ENCODE measurements at regions not wholly inside any gene's neighbourhood (a gene's known extent, or its start where the extent isn't known, plus 50 kb on each side); places are given as distances from the start of the nearest gene placed in this dataset.
"Not testable (repeated sequence)": the region's sequence is repeated elsewhere in the genome, so short reads cannot be mapped to it uniquely, and the experiment has no call there.

DNA sequence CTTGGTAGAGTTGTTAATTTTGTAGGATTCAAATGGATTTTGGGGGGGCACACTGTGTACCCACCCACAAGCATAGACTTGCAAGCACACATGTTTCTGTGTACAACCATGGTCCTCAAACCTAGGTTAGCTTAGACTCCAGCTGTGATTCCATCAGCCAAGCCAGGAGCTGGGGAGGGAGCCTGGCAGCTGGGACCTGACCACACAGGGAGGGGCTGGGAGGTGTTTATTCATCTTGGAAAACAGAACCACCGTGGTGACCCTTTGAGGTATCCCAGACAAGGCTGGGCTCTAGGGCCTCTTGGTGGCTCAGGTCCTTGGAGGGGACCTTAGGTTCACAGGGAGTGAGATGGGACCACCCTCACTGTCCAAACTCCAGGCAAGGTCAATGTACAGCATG is 410.3 kb downstream of the NEBL start:
- DNase-seq = no peak

GRCh38 chr10:20485554-20485953 is 411.6 kb downstream of the NEBL start:
- no peak for DNase-seq

GRCh38 chr10:20481054-20481453 is 416.1 kb downstream of the NEBL start:
- DNase-seq = no peak

GRCh38 chr10:20480575-20480974 is 416.5 kb downstream of the NEBL start:
- DNase-seq = not testable (repeated sequence)

- DNase-seq = no peak
Measured at GRCh38 chr10:20474064-20474463, 423.0 kb downstream of the NEBL start.

GRCh38 chr10:20473023-20473760 is 423.9 kb downstream of the NEBL start:
- DNase-seq = no peak

- peak; percentile 64 for DNase-seq
Measured at GRCh38 chr10:20466731-20467130, 430.4 kb downstream of the NEBL start.

DNA sequence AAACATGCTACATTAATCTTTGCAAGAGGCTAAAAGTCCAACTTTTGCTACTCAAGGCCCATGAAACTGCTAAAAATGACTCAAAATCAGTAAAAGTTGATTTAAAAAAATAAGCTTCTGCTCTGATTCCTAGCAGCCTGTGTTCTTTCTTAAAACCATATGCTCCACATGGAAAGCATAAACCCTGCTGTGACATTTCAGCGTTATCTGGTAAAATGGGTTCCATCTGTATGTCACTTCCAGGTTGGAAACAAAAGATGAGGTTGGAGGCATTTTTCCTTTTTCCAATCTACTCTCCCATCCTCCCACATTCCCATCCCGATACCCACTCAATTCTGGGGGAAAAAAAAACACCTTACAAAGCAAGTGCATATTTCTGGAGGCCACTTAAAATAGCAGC is 439.5 kb downstream of the NEBL start:
- no peak for DNase-seq

GRCh38 chr10:20455774-20456173 is 441.3 kb downstream of the NEBL start:
- DNase-seq = no peak

- no peak for DNase-seq
Measured at GRCh38 chr10:20454331-20454730, 442.8 kb downstream of the NEBL start.

- DNase-seq = no peak
Measured at GRCh38 chr10:20446561-20447193, 450.4 kb downstream of the NEBL start.

DNA sequence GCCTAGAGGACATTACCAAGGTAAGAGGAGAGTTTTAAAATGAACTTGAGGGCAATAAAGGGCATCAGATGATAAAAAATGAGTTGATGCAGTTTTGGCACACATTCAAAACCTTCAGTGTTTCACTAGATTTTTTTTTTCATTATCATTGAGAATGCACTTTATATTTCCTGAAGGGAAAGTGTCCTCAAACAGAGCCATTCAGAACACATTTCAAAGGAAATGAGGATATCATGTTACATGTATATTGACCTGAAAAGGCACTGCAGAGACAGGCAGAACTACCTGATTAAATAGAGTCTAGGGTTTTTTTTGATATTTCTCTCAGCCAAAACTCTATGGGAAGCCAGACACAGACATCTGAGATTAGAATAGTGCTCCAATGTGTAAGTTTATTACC is 454.0 kb downstream of the NEBL start:
- no peak for DNase-seq

DNA sequence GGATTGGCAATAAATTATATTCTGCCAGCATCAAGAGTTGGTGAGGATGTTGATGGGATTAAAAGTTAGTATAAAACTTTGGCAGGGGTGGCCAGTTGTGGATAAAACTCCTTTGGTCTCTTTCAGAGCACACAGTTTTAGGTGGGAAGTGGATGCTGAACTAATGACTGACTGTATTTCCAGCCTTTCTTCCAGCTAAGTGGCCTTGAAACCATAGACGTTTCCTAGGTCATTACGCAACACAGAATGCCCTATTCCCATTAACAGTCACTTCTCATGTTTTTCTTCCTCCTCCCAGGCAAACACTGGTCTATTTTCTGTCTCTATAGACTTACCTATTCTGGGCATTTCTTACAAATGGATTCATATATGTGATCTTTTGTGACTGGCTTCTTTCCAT is 467.4 kb downstream of the NEBL start:
- no peak for DNase-seq

DNA sequence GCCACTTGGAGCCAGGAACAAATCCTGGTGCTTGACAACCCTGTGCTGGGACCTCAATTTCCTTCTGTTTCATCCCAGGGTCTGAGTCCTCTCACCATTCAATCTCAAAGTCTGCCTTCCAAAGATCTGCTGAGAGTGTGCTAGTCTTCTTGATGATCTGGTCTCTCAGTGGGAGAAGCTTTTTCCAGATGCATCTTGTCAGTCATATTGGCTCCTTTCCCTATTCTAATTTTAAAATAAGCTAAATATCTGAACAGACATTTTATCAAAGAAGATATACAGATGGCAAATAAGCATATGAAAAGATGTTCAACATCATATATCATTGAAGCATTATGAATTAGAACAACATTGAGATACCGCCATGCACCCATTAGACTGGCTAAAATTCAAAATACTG is 469.3 kb downstream of the NEBL start:
- no peak for DNase-seq

GRCh38 chr10:20418286-20418685 is 478.8 kb downstream of the NEBL start:
- no peak for DNase-seq

- DNase-seq = no peak
Measured at GRCh38 chr10:20417791-20418190, 479.3 kb downstream of the NEBL start.

- DNase-seq = no peak
Measured at GRCh38 chr10:20415684-20416083, 481.4 kb downstream of the NEBL start.

DNA sequence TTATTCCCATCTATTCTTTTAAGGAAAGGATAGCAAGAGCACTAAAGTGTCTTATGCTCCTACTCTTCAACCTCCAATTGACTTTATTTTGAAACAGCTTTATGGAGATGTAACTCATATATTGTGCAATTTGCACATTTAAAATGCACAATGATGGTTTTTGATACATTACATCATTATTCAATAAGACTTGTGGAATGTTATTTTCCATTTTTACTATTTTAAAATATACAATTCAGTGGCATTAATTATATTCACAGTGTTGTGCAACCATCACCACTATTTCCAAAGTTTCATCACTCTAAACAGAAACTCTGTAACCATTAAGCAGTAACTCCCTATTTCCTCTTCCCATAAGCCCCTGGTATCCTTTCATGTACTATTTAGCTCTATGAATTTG is 489.8 kb downstream of the NEBL start:
- no peak for DNase-seq

DNA sequence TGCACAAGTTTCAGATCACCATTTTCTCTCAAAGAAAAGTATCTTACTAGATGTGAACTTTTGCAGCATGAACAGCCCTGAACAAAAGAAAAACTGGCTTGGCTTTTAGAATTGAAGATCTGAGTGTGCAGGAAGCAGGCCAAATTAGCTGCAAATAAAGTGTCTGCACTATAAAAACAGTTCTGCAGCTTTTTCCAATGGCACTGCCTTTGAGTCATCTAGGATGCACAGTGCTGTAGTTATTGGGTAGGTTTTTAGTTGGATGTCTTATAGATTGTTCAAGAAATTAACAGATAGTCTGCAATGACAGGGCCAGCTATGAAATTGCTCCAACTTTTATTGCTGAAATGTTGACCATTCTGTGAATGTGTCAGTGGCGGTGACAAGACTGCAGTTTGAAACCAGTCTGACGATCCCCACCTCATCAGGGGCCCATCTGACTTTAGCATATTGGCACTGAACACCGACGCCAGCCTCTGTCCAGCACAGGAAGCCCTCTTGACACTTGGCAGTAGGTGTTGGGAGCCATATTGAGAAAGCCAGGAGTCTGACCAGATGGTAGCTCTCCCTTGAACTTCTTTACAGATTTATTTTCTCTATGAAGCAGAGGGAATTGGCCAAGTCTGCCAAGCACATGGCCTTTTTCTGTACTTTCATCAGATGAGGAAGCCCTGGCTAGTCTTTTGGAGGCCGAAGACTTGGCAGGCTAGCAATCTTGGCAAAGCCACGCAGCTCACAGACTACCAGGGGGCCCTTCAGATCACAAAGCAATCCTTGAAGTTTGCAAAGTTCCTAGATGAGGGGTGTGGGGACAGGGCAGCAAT is 490.6 kb downstream of the NEBL start:
- DNase-seq = no peak

DNA sequence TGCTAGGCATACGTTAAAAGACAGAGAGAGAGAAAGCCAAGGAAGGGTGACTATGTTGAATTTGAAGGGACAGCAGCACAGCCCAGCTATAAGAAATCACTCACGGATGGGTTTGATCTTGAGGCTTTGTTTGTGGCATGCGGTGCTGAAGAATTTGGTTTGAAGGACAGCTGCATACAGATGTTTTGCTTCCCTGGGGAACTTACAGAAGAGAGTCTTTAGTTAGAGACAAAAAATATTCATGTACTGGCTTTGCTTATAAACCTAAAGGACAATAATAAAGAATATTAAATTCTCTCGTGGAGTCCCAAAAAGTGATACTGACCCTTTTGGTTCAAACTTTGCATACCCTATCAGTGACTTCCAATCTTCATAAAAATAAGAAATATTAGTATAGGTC is 491.4 kb downstream of the NEBL start:
- no peak for DNase-seq

DNA sequence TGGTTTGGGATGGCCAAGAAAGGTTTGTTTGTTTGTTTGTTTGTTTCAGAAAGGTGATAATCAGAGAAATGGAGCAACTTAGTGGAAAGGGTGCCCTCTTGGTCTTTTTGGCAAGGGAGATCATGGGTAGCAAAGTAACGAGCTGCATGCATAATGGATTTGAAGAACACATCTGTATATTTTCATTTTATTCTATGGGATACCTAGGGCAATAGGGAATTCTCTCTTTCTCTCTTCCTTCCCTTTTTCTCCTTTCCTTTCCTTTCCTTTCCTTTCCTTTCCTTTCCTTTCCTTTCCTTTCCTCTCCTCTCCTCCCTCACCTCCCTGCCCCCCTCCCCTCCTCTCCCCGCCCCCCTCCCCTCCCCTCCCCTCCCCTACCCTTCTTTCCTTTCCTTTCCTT is 492.1 kb downstream of the NEBL start:
- DNase-seq = no peak

- DNase-seq = no peak
Measured at GRCh38 chr10:20399772-20400171, 497.3 kb downstream of the NEBL start.

DNA sequence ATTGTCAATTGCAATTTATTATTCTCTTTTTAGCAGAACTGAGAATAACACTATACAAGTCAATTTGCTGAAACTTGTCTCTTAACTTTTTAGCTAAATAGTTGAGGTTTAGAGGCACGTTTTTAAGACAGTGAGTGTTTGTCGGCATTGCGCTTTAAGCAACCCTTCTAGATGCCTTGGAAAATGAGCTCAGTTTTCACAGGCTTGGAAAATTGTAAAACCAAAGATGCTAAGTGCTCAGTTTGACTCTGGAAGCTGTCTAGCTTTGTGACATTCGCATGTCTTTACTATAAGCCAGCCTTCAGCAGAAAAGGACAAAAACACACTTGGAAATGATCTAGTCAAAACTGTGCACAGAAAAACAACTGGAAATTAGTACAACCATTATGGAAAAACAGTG is 500.4 kb downstream of the NEBL start:
- no peak for DNase-seq

DNA sequence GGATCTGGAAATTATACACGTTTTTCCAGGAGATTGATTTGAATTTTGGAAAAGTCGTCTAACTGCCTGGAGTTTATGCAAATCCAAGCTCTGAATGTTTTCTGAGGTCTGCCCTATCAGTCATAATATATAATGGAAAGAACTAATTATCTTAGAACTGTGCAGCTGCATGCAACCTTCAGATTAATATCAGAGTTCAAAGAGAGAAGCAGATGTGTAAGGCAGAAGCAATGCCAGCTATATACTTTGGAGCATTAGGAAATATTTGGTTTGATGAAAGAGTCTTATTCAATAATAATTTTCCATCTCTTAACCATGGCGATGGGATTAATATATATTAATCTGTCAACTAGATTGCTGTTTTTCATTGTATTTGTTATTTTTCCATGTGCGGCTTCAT is 500.9 kb downstream of the NEBL start:
- DNase-seq = no peak
